ENCODE measurements at regions not wholly inside any gene's neighbourhood (a gene's known extent, or its start where the extent isn't known, plus 50 kb on each side); places are given as distances from the start of the nearest gene placed in this dataset.

GRCh38 chr6:74585753-74586152 lies 620.1 kb downstream of the COL12A1 start:
- no peak for FAIRE-seq
- H3K4me2 ChIP-seq (ENCODE audit: low read depth, low read length), result no peak overlapping the region
- H3K9me3 ChIP-seq (ENCODE audit: low read length), result no peaks in the 10 kb centered on the region
- TF ChIP-seq TBX3 (IDR thresholded peaks at IDR 0.05; ENCODE audit: borderline replicate concordance) (no peak), PRPF4 (IDR thresholded peaks at IDR 0.05; ENCODE audit: low read depth, low read length, poor library complexity, severe bottlenecking) (no peak), GATA4 (IDR thresholded peaks at IDR 0.05; ENCODE audit: borderline replicate concordance, low read depth) (no peak), ZNF816 (CRISPR knock-in tag; IDR thresholded peaks at IDR 0.05; ENCODE audit: borderline replicate concordance) (no peak), MEF2D (CRISPR knock-in tag; IDR thresholded peaks at IDR 0.05) (no peak), ZNF619 (CRISPR knock-in tag; IDR thresholded peaks at IDR 0.05) (no peak), CSRNP1 (CRISPR knock-in tag; IDR thresholded peaks at IDR 0.05) (no peak)
- TF ChIP-seq, protein P1, sequence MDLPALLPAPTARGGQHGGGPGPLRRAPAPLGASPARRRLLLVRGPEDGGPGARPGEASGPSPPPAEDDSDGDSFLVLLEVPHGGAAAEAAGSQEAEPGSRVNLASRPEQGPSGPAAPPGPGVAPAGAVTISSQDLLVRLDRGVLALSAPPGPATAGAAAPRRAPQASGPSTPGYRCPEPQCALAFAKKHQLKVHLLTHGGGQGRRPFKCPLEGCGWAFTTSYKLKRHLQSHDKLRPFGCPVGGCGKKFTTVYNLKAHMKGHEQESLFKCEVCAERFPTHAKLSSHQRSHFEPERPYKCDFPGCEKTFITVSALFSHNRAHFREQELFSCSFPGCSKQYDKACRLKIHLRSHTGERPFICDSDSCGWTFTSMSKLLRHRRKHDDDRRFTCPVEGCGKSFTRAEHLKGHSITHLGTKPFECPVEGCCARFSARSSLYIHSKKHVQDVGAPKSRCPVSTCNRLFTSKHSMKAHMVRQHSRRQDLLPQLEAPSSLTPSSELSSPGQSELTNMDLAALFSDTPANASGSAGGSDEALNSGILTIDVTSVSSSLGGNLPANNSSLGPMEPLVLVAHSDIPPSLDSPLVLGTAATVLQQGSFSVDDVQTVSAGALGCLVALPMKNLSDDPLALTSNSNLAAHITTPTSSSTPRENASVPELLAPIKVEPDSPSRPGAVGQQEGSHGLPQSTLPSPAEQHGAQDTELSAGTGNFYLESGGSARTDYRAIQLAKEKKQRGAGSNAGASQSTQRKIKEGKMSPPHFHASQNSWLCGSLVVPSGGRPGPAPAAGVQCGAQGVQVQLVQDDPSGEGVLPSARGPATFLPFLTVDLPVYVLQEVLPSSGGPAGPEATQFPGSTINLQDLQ (CRISPR knock-in tag; IDR thresholded peaks at IDR 0.05), result no peak
- POLR2A ChIA-PET, result no interaction called here
- no peaks in the 10 kb centered on the region for H4K20me1 ChIP-seq (ENCODE audit: insufficient read depth, low read length)
- no peaks in the 10 kb centered on the region for H3K79me2 ChIP-seq (ENCODE audit: insufficient read depth, low read length)
- no peak for ATAC-seq
- no TSS peak for BruUV-seq (replicated peaks)
- no peak overlapping the region for H3K4me3 ChIP-seq (replicated peaks in 1 of 3; ENCODE audit: insufficient read depth in 1 of 3, low read depth in 2 of 3, low read length in 3 of 3)
- no peaks in the 10 kb centered on the region for H3K4me1 ChIP-seq (ENCODE audit: insufficient read depth, low read length)
- H3K9ac ChIP-seq (ENCODE audit: insufficient read depth, low read depth, low read length), result no peak overlapping the region
- intact Hi-C loops (cut with micrococcal nuclease; ENCODE audit: unreplicated experiment) (no loop called here), in situ Hi-C loops (cut with HindIII; ENCODE audit: extremely low pct_ligation_motif_present, low pct_unique_long_range_greater_than_20kb) (loop anchor here (25.0 kb wide), 1 partner anchor 627 kb away; the partner anchor contains the start of gene COL12A1)
- H3K36me3 ChIP-seq (replicated peaks in 1 of 2; ENCODE audit: control insufficient read depth in 1 of 2, insufficient read depth in 2 of 2, low read length in 2 of 2), result no peaks in the 10 kb centered on the region
- no peak overlapping the region for H3K27ac ChIP-seq (ENCODE audit: extremely low read length, insufficient read depth, low read length)
- CTCF ChIA-PET (ENCODE audit: low intra/inter-chr PET ratio, low total read pairs), result no interaction called here
- no peak for DNase-seq (ENCODE audit: low spot score)
- H3K27me3 ChIP-seq (ENCODE audit: control insufficient read depth in 1 of 2, insufficient read depth in 2 of 2, low read length in 2 of 2), result no peaks in the 10 kb centered on the region
- H2AFZ ChIP-seq (ENCODE audit: low read length), result no peak overlapping the region

Data from HepG2 (cell line).